ENCODE measurements at regions not wholly inside any gene's neighbourhood (a gene's known extent, or its start where the extent isn't known, plus 50 kb on each side); places are given as distances from the start of the nearest gene placed in this dataset.

DNA sequence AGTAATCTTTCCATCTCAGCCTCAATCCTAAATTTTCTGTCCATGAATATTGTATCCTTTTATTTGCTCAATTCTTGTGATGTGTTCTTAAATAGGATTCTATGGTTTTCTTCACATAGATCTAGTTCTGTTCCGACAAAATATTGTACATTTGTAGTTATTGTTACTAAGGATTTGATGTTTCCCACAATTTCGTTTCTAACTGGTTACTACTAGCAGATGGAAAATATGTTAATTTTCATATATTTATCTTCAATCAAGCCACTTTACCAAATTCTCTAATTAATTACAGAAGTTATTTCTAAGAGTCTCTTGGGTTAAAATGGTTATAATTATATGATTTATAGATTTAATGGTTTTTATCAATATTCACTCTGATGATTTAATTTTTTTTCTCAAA lies 60.3 kb downstream of the SEC61B start:
- in situ Hi-C loops (cut with HindIII; ENCODE audit: extremely low pct_ligation_motif_present, low pct_unique_long_range_greater_than_20kb) (no loop called here), intact Hi-C loops (cut with micrococcal nuclease; ENCODE audit: unreplicated experiment) (no loop called here)
- 2% methylated on average over 2 of the region's 2 CpGs for WGBS (ENCODE audit: low lambda C conversion rate)
- no peak overlapping the region for H2AFZ ChIP-seq (ENCODE audit: low read length)
- DNase-seq (ENCODE audit: low spot score) = no peak
- H3K27ac ChIP-seq (ENCODE audit: extremely low read length, insufficient read depth, low read length) = no peak overlapping the region
- H3K9me3 ChIP-seq (ENCODE audit: low read length) = no peaks in the 10 kb centered on the region
- no peaks in the 10 kb centered on the region for H4K20me1 ChIP-seq (ENCODE audit: insufficient read depth, low read length)
- CTCF ChIA-PET (ENCODE audit: low intra/inter-chr PET ratio, low total read pairs) = no interaction called here
- H3K36me3 ChIP-seq (replicated peaks in 1 of 2; ENCODE audit: control insufficient read depth in 1 of 2, insufficient read depth in 2 of 2, low read length in 2 of 2) = no peaks in the 10 kb centered on the region
- ATAC-seq = no peak
- TF ChIP-seq CBX2 (IDR thresholded peaks at IDR 0.05; ENCODE audit: low read depth, low read length) = 0 out of 2 replicates have a peak, but pooled peaks have one; percentile 66
- TF ChIP-seq CBX2 (CRISPR knock-in tag; IDR thresholded peaks at IDR 0.05; ENCODE audit: low read depth) = no peak
- no peak for TF ChIP-seq DZIP1 (CRISPR knock-in tag; IDR thresholded peaks at IDR 0.05)
- H3K4me1 ChIP-seq (ENCODE audit: insufficient read depth, low read length) = no peaks in the 10 kb centered on the region
- no TSS peak for BruUV-seq (replicated peaks)
- H3K79me2 ChIP-seq (ENCODE audit: insufficient read depth, low read length) = no peaks in the 10 kb centered on the region
- H3K4me3 ChIP-seq (replicated peaks in 1 of 3; ENCODE audit: insufficient read depth in 1 of 3, low read depth in 2 of 3, low read length in 3 of 3) = no peak overlapping the region
- POLR2A ChIA-PET = no interaction called here
- H3K9ac ChIP-seq (ENCODE audit: insufficient read depth, low read depth, low read length) = no peak overlapping the region
- FAIRE-seq = no peak
- no peak overlapping the region for H3K4me2 ChIP-seq (ENCODE audit: low read depth, low read length)
- peaks cover 0 to 4% of the 10 kb centered on the region in 2 experiments; a peak in 1 of 5 replicates for H3K27me3 ChIP-seq (ENCODE audit: control insufficient read depth in 1 of 2, insufficient read depth in 2 of 2, low read length in 2 of 2)

DNA sequence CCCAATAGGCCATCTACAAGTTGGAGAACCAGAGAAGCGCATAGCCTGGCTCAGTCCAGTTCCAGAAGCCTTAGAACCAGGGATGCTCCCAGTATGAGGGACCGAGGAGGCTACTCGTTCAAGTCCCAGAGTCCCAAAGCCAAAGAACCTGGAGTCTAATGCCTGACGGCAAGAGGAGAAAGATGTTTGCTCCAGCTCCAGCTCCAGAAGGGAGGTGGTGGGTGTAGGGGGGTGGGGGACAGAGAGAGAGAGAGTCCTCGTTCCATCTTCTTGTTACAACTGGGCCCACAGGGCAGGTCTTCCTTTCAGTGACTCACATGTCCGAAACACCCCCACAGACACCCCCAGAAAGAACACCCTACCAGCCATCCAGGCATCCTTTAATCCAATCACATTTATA lies 63.9 kb downstream of the SEC61B start:
- POLR2A ChIA-PET = no interaction called here
- no peak for FAIRE-seq
- no peaks in the 10 kb centered on the region for H3K4me1 ChIP-seq (ENCODE audit: insufficient read depth, low read length)
- H3K9ac ChIP-seq (ENCODE audit: insufficient read depth, low read depth, low read length) = no peak overlapping the region
- no peak for DNase-seq (ENCODE audit: low spot score)
- H2AFZ ChIP-seq (ENCODE audit: low read length) = no peak overlapping the region
- no peak overlapping the region for H3K4me3 ChIP-seq (replicated peaks in 1 of 3; ENCODE audit: insufficient read depth in 1 of 3, low read depth in 2 of 3, low read length in 3 of 3)
- H3K79me2 ChIP-seq (ENCODE audit: insufficient read depth, low read length) = no peaks in the 10 kb centered on the region
- WGBS (ENCODE audit: low lambda C conversion rate) = 22% methylated on average over 5 of the region's 6 CpGs
- BruUV-seq (replicated peaks) = no TSS peak
- peaks cover 2 to 20% of the 10 kb centered on the region in 2 experiments; a peak in 1 of 5 replicates for H3K27me3 ChIP-seq (ENCODE audit: control insufficient read depth in 1 of 2, insufficient read depth in 2 of 2, low read length in 2 of 2)
- H4K20me1 ChIP-seq (ENCODE audit: insufficient read depth, low read length) = no peaks in the 10 kb centered on the region
- H3K9me3 ChIP-seq (ENCODE audit: low read length) = no peaks in the 10 kb centered on the region
- no peak for ATAC-seq
- H3K4me2 ChIP-seq (ENCODE audit: low read depth, low read length) = no peak overlapping the region
- in situ Hi-C loops (cut with HindIII; ENCODE audit: extremely low pct_ligation_motif_present, low pct_unique_long_range_greater_than_20kb) (no loop called here), intact Hi-C loops (cut with micrococcal nuclease; ENCODE audit: unreplicated experiment) (no loop called here)
- CTCF ChIA-PET (ENCODE audit: low intra/inter-chr PET ratio, low total read pairs) = no interaction called here
- H3K27ac ChIP-seq (ENCODE audit: extremely low read length, insufficient read depth, low read length) = no peak overlapping the region
- no peaks in the 10 kb centered on the region for H3K36me3 ChIP-seq (replicated peaks in 1 of 2; ENCODE audit: control insufficient read depth in 1 of 2, insufficient read depth in 2 of 2, low read length in 2 of 2)
- TF ChIP-seq, protein P1, sequence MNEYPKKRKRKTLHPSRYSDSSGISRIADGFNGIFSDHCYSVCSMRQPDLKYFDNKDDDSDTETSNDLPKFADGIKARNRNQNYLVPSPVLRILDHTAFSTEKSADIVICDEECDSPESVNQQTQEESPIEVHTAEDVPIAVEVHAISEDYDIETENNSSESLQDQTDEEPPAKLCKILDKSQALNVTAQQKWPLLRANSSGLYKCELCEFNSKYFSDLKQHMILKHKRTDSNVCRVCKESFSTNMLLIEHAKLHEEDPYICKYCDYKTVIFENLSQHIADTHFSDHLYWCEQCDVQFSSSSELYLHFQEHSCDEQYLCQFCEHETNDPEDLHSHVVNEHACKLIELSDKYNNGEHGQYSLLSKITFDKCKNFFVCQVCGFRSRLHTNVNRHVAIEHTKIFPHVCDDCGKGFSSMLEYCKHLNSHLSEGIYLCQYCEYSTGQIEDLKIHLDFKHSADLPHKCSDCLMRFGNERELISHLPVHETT (CRISPR knock-in tag; conservative IDR thresholded peaks at IDR 0.05) = no peak
- TF ChIP-seq REPIN1 (CRISPR knock-in tag; IDR thresholded peaks at IDR 0.05; ENCODE audit: borderline replicate concordance, low read depth) (no peak), HMG20A (CRISPR knock-in tag; IDR thresholded peaks at IDR 0.05; ENCODE audit: borderline replicate concordance) (no peak)
- TF ChIP-seq, protein P2, sequence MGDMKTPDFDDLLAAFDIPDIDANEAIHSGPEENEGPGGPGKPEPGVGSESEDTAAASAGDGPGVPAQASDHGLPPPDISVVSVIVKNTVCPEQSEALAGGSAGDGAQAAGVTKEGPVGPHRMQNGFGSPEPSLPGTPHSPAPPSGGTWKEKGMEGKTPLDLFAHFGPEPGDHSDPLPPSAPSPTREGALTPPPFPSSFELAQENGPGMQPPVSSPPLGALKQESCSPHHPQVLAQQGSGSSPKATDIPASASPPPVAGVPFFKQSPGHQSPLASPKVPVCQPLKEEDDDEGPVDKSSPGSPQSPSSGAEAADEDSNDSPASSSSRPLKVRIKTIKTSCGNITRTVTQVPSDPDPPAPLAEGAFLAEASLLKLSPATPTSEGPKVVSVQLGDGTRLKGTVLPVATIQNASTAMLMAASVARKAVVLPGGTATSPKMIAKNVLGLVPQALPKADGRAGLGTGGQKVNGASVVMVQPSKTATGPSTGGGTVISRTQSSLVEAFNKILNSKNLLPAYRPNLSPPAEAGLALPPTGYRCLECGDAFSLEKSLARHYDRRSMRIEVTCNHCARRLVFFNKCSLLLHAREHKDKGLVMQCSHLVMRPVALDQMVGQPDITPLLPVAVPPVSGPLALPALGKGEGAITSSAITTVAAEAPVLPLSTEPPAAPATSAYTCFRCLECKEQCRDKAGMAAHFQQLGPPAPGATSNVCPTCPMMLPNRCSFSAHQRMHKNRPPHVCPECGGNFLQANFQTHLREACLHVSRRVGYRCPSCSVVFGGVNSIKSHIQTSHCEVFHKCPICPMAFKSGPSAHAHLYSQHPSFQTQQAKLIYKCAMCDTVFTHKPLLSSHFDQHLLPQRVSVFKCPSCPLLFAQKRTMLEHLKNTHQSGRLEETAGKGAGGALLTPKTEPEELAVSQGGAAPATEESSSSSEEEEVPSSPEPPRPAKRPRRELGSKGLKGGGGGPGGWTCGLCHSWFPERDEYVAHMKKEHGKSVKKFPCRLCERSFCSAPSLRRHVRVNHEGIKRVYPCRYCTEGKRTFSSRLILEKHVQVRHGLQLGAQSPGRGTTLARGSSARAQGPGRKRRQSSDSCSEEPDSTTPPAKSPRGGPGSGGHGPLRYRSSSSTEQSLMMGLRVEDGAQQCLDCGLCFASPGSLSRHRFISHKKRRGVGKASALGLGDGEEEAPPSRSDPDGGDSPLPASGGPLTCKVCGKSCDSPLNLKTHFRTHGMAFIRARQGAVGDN (CRISPR knock-in tag; IDR thresholded peaks at IDR 0.05) = no peak
